ENCODE measurements at regions not wholly inside any gene's neighbourhood (a gene's known extent, or its start where the extent isn't known, plus 50 kb on each side); places are given as distances from the start of the nearest gene placed in this dataset.

GRCh38 chr15:77837649-77838025 is 204.9 kb upstream of the LINGO1 start:
- no peaks in the 10 kb centered on the region for H3K4me1 ChIP-seq
- H3K27me3 ChIP-seq = peaks cover 15% of the 10 kb centered on the region
- no peaks in the 10 kb centered on the region for H3K36me3 ChIP-seq
- ATAC-seq (no peak), DNase-seq (peak; percentile 35)
- H3K4me3 ChIP-seq = no peak overlapping the region
- H3K27ac ChIP-seq = no peak overlapping the region
- H3K9me3 ChIP-seq = no peaks in the 10 kb centered on the region
- no peak for TF ChIP-seq CTCF (IDR thresholded peaks at IDR 0.05)
- intact Hi-C loops (cut with DNase I) = no loop called here

GRCh38 chr15:77836906-77837648 is 204.4 kb upstream of the LINGO1 start:
- Histone ChIP-seq H3K9me3 (no peaks in the 10 kb centered on the region), H3K4me1 (no peaks in the 10 kb centered on the region), H3K4me3 (no peak overlapping the region), H3K27ac (no peak overlapping the region), H3K27me3 (peaks cover 15% of the 10 kb centered on the region), H3K36me3 (no peaks in the 10 kb centered on the region)
- intact Hi-C loops (cut with DNase I) = no loop called here
- DNase-seq (peak; percentile 31), ATAC-seq (no peak)
- no peak for TF ChIP-seq CTCF (IDR thresholded peaks at IDR 0.05)

- ATAC-seq (no peak), DNase-seq (peak; percentile 46)
- Histone ChIP-seq H3K36me3 (no peaks in the 10 kb centered on the region), H3K9me3 (no peaks in the 10 kb centered on the region), H3K27me3 (peaks cover 9% of the 10 kb centered on the region), H3K27ac (no peak overlapping the region), H3K4me1 (no peaks in the 10 kb centered on the region), H3K4me3 (no peak overlapping the region)
- intact Hi-C loops (cut with DNase I) = no loop called here
- no peak for TF ChIP-seq CTCF (IDR thresholded peaks at IDR 0.05)
These were observed 203.5 kb upstream of the LINGO1 start for GRCh38 chr15:77836121-77836692.

- H3K4me3 ChIP-seq = no peak overlapping the region
- no peaks in the 10 kb centered on the region for H3K9me3 ChIP-seq
- intact Hi-C loops (cut with DNase I) = no loop called here
- DNase-seq = no peak
- H3K27ac ChIP-seq = no peak overlapping the region
- H3K4me1 ChIP-seq = no peaks in the 10 kb centered on the region
- no peaks in the 10 kb centered on the region for H3K36me3 ChIP-seq
- no peaks in the 10 kb centered on the region for H3K27me3 ChIP-seq
- TF ChIP-seq CTCF (IDR thresholded peaks at IDR 0.05) = no peak
- ATAC-seq = no peak
These were observed 201.7 kb upstream of the LINGO1 start for GRCh38 chr15:77834276-77834990.

GRCh38 chr15:77832874-77833273 is 200.2 kb upstream of the LINGO1 start:
- DNase-seq = peak; percentile 30

More at GRCh38 chr15:77832874-77833273, 200.2 kb upstream of the LINGO1 start:
- no peak overlapping the region for H3K27ac ChIP-seq
- H3K4me1 ChIP-seq = no peaks in the 10 kb centered on the region
- no peaks in the 10 kb centered on the region for H3K27me3 ChIP-seq
- H3K9me3 ChIP-seq = no peaks in the 10 kb centered on the region
- TF ChIP-seq CTCF (IDR thresholded peaks at IDR 0.05) = no peak
- no peak for ATAC-seq
- H3K4me3 ChIP-seq = no peak overlapping the region
- intact Hi-C loops (cut with DNase I) = no loop called here
- no peaks in the 10 kb centered on the region for H3K36me3 ChIP-seq
